ENCODE measurements at regions not wholly inside any gene's neighbourhood (a gene's known extent, or its start where the extent isn't known, plus 50 kb on each side); places are given as distances from the start of the nearest gene placed in this dataset.

DNA sequence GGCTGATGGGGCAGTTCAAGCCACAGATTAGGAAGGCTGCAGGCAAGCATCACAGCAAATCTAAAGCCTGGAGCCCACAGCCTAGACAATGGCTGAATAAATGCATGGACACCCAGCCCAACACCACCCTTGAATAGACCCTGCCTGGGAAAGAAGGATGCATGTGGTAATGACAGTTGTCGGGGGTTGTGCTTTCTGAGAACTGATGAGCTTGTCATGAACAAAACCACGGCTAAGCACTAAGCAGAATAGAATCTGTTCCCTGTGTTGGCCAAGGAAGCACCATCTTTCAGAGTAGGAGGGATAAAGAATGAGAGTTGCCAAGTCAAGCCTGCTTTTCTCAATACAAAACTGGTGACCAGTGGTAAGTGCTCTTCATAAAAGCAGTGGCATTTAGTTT, 66.1 kb upstream of the JCAD start:
- Histone ChIP-seq H3K79me2 (ENCODE audit: insufficient read depth, low read length) (no peaks in the 10 kb centered on the region), H3K4me1 (ENCODE audit: control insufficient read depth in 1 of 2, insufficient read depth in 2 of 2, low read length in 2 of 2) (no peaks in the 10 kb centered on the region), H3K9me3 (replicated peaks in 1 of 2; ENCODE audit: control insufficient read depth in 1 of 2, insufficient read depth in 1 of 2, low read length in 2 of 2) (peaks cover 0 to 6% of the 10 kb centered on the region in 2 donors), H3K4me3 (replicated peaks in 1 of 3; ENCODE audit: low read depth in 2 of 3, low read length in 3 of 3) (no peak overlapping the region), H3K27me3 (ENCODE audit: control insufficient read depth in 2 of 2, insufficient read depth in 2 of 2, low read length in 2 of 2) (no peaks in the 10 kb centered on the region), H2AFZ (ENCODE audit: insufficient read depth, low read depth, low read length, poor library complexity, severe bottlenecking) (no peak overlapping the region), H3K4me2 (replicated peaks; ENCODE audit: extremely low read depth, low read length, poor library complexity, severe bottlenecking) (no peak overlapping the region), H3K9ac (ENCODE audit: insufficient read depth, low read length, poor library complexity, severe bottlenecking) (no peak overlapping the region), H4K20me1 (ENCODE audit: insufficient read depth, low read length) (no peaks in the 10 kb centered on the region), H3K27ac (ENCODE audit: low read depth in 1 of 2, low read length in 2 of 2) (no peak overlapping the region), H3K36me3 (replicated peaks in 1 of 2; ENCODE audit: control insufficient read depth in 1 of 2, insufficient read depth in 2 of 2, low read length in 2 of 2) (no peaks in the 10 kb centered on the region)
- no peak overlapping the region for H3K27ac Mint-ChIP-seq
- TF ChIP-seq, protein P1, sequence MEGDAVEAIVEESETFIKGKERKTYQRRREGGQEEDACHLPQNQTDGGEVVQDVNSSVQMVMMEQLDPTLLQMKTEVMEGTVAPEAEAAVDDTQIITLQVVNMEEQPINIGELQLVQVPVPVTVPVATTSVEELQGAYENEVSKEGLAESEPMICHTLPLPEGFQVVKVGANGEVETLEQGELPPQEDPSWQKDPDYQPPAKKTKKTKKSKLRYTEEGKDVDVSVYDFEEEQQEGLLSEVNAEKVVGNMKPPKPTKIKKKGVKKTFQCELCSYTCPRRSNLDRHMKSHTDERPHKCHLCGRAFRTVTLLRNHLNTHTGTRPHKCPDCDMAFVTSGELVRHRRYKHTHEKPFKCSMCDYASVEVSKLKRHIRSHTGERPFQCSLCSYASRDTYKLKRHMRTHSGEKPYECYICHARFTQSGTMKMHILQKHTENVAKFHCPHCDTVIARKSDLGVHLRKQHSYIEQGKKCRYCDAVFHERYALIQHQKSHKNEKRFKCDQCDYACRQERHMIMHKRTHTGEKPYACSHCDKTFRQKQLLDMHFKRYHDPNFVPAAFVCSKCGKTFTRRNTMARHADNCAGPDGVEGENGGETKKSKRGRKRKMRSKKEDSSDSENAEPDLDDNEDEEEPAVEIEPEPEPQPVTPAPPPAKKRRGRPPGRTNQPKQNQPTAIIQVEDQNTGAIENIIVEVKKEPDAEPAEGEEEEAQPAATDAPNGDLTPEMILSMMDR (IDR thresholded peaks at IDR 0.05) = no peak
- intact Hi-C loops (cut with micrococcal nuclease) = no loop called here
- no peak for DNase-seq
- 52% methylated on average over 2 of the region's 2 CpGs for WGBS (ENCODE audit: insufficient coverage)
- H3K9me3 Mint-ChIP-seq = peaks cover 2 to 23% (median 10%) of the 10 kb centered on the region in 7 donors
- H3K4me3 Mint-ChIP-seq = no peak overlapping the region
- H3K36me3 Mint-ChIP-seq = no peaks in the 10 kb centered on the region
- peaks cover 0 to 4% (median 2%) of the 10 kb centered on the region in 3 donors for H3K27me3 Mint-ChIP-seq (ENCODE audit: low read depth in 3 of 3)
- H3K4me1 Mint-ChIP-seq = no peaks in the 10 kb centered on the region

DNA sequence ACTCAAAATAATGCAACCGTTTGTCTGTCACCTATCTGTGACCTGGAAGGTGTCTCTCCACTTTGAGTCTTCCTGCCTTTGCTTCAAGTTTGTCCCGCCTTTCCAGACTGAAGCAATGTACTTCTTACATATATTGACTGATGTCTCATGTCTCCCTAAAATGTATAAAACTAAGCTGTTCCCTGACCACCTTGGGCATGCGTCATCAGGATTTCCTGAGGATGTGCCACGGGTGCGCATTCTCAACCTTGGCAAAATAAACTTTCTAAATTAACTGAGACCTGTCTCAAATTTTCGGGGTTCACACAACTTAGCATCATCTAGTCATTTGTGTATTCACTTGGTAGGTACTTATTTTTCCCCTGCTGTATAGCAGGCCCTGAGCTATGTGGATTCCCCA, 65.3 kb upstream of the JCAD start:
- WGBS (ENCODE audit: insufficient coverage) = 87% methylated on average over 3 of the region's 6 CpGs

More for the DNA sequence above, 65.3 kb upstream of the JCAD start:
- Histone ChIP-seq H3K4me1 (ENCODE audit: control insufficient read depth in 1 of 2, insufficient read depth in 2 of 2, low read length in 2 of 2) (no peaks in the 10 kb centered on the region), H3K36me3 (replicated peaks in 1 of 2; ENCODE audit: control insufficient read depth in 1 of 2, insufficient read depth in 2 of 2, low read length in 2 of 2) (no peaks in the 10 kb centered on the region), H3K4me2 (replicated peaks; ENCODE audit: extremely low read depth, low read length, poor library complexity, severe bottlenecking) (no peak overlapping the region), H2AFZ (ENCODE audit: insufficient read depth, low read depth, low read length, poor library complexity, severe bottlenecking) (no peak overlapping the region), H3K9ac (ENCODE audit: insufficient read depth, low read length, poor library complexity, severe bottlenecking) (no peak overlapping the region), H3K4me3 (replicated peaks in 1 of 3; ENCODE audit: low read depth in 2 of 3, low read length in 3 of 3) (no peak overlapping the region), H4K20me1 (ENCODE audit: insufficient read depth, low read length) (no peaks in the 10 kb centered on the region), H3K27ac (ENCODE audit: low read depth in 1 of 2, low read length in 2 of 2) (no peak overlapping the region), H3K79me2 (ENCODE audit: insufficient read depth, low read length) (no peaks in the 10 kb centered on the region), H3K27me3 (ENCODE audit: control insufficient read depth in 2 of 2, insufficient read depth in 2 of 2, low read length in 2 of 2) (no peaks in the 10 kb centered on the region), H3K9me3 (replicated peaks in 1 of 2; ENCODE audit: control insufficient read depth in 1 of 2, insufficient read depth in 1 of 2, low read length in 2 of 2) (peaks cover 0 to 6% of the 10 kb centered on the region in 2 donors)
- Mint-ChIP-seq H3K4me1 (no peaks in the 10 kb centered on the region), H3K9me3 (peaks cover 2 to 23% (median 10%) of the 10 kb centered on the region in 7 donors), H3K27ac (no peak overlapping the region), H3K4me3 (no peak overlapping the region), H3K27me3 (ENCODE audit: low read depth in 3 of 3) (peaks cover 0 to 3% (median 2%) of the 10 kb centered on the region in 3 donors), H3K36me3 (no peaks in the 10 kb centered on the region)
- no peak for DNase-seq
- intact Hi-C loops (cut with micrococcal nuclease) = no loop called here
- TF ChIP-seq, protein P1 (IDR thresholded peaks at IDR 0.05) = no peak
